Panc1 (cell line): ENCODE measurements at regions not wholly inside any gene's neighbourhood (a gene's known extent, or its start where the extent isn't known, plus 50 kb on each side); places are given as distances from the start of the nearest gene placed in this dataset.

Source experiments
- ATAC-seq: fragments of 200-7000 bp; cut with Tn5 transposase; 2 replicates; pipeline ENCODE4 v1.9.1; 2020; ENCODE audit warnings: mild to moderate bottlenecking, moderate library complexity
- BruUV-seq: library from RNA; stranded (reverse); fragments of 400-500 nt; replicated peaks from 2 replicates; lab custom pipeline; 2021; lab: Mats Ljungman, UMichigan
- CTCF ChIA-PET: fragments of 300-600 bp; sonication (Branson Sonifier 250); formaldehyde crosslinking; loops from one replicate; lab custom pipeline; 2022; ENCODE audit warnings: antibody characterized with exemption; lab: Charles Lee
- POLR2A ChIA-PET: fragments of 300-600 bp; sonication (Branson Sonifier 250); formaldehyde crosslinking; loops from one replicate; lab custom pipeline; 2022; ENCODE audit warnings: antibody characterized with exemption; lab: Charles Lee
- DNase-seq: peaks from one replicate; pipeline ENCODE4 v3.0.0-alpha.2; 2010; ENCODE audit warnings: low read depth, low spot score
- H3K27ac ChIP-seq: 2 replicates; pipeline ENCODE4 v1.5.1; 2011; ENCODE audit warnings: mild to moderate bottlenecking, low read length, inconsistent platforms
- H3K27me3 ChIP-seq: fragments of 200-500 bp; sonication (Bioruptor generic); 2 replicates; pipeline ENCODE4 v1.6.0; 2014; ENCODE audit warnings: low read length, inconsistent platforms; ENCODE audit not compliant: control insufficient read depth, insufficient read depth
- H3K36me3 ChIP-seq: fragments of 200-500 bp; sonication (Bioruptor generic); 2 replicates; pipeline ENCODE4 v1.5.1; 2014; ENCODE audit warnings: inconsistent platforms, mild to moderate bottlenecking, low read length, moderate library complexity; ENCODE audit not compliant: control insufficient read depth, insufficient read depth
- H3K4me1 ChIP-seq: 2 replicates; pipeline ENCODE4 v1.5.1; 2011; ENCODE audit warnings: inconsistent platforms, mild to moderate bottlenecking, low read length, moderate library complexity; ENCODE audit not compliant: control insufficient read depth, insufficient read depth
- H3K4me3 ChIP-seq, 2 experiments: 2 replicates each; pipeline ENCODE4 v1.5.1; 2011 to 2012; ENCODE audit warnings: low read depth in 2 of 2, low read length in 2 of 2, mild to moderate bottlenecking in 2 of 2, inconsistent platforms in 1 of 2, moderate library complexity in 1 of 2
- H3K9me3 ChIP-seq: fragments of 200-500 bp; sonication (Bioruptor generic); 2 replicates; pipeline ENCODE4 v1.5.1; 2014; ENCODE audit warnings: low read depth, mild to moderate bottlenecking, inconsistent platforms, low read length, moderate library complexity; ENCODE audit not compliant: control insufficient read depth, insufficient read depth
- POLR2AphosphoS5 ChIP-seq: IDR thresholded peaks from 2 replicates; pipeline ENCODE4 v1.6.1; 2012; ENCODE audit warnings: mild to moderate bottlenecking, low read depth, low read length, moderate library complexity
- SIN3A ChIP-seq: IDR thresholded peaks from 2 replicates; pipeline ENCODE4 v1.6.1; 2012; ENCODE audit warnings: low read depth, mild to moderate bottlenecking, low read length, moderate library complexity, borderline replicate concordance; ENCODE audit not compliant: insufficient read depth
- TCF7L2 ChIP-seq: IDR thresholded peaks from 2 replicates; pipeline ENCODE4 v1.6.1; 2011; ENCODE audit warnings: mild to moderate bottlenecking, low read depth, low read length, inconsistent platforms
- in situ Hi-C: cut with HindIII; loops from 2 replicates; pipeline ENCODE4 v1.10.0; 2016; ENCODE audit warnings: low sequenced_read_pairs, low pct_unique_long_range_greater_than_20kb
- intact Hi-C: fragments of 100-400 bp; cut with micrococcal nuclease; formaldehyde crosslinking; loops from one replicate; pipeline ENCODE4 v1.10.0; 2022; ENCODE audit not compliant: unreplicated experiment
- TF ChIP-seq, protein P1 (sequence below): fragments of 450-650 bp; IDR thresholded peaks from 2 replicates; pipeline ENCODE4 v1.5.1; 2017; ENCODE audit warnings: mild to moderate bottlenecking
- TF ChIP-seq, protein P2 (sequence below), 2 experiments: IDR thresholded peaks; 2 replicates each; pipeline ENCODE4 v1.6.1; 2011 to 2012; ENCODE audit warnings: low read depth in 2 of 2, control low read depth in 1 of 2, low read length in 1 of 2, mild to moderate bottlenecking in 1 of 2, moderate library complexity in 1 of 2; ENCODE audit not compliant: insufficient read depth in 1 of 2

DNA sequence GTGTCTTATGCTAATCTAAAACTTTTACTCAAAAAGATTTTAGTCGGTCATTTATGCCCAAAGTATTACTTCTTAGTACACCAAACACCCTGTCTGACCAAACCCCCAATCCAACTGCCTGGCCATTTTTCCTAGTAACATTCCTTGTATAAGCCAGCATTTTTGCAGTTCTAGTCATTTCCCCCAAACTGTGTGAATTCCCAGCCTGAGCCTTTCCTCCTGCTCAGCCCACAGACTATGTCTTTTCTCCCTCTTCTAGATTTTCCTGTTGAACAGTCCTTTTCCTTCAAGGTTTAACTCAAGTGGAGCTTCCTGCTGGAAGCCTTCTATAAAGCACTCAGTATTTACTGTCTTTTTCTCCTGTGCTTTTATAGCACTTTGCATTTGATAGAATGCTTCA is 843.8 kb downstream of the USP25 start:
- in situ Hi-C loops, result no loop called here

DNA sequence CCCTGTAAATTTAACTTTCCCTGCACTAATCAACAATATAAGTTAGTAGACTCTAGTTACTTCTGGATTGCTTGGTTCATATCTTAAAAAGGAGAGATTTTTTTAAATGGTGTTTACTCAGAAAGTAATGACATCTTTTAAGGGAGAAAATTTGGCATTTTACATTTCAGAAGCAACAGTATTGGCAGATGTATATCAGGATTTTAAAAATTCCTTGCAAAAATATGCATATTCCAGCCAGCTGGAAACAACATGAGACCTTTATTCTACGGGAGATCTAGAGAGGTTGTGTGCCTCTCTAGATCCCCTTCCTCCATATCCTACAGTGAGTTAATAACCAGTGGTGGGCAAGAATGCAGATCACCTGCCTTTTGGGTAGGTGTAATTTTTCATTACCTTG is 848.2 kb downstream of the USP25 start:
- in situ Hi-C loops, result no loop called here
- intact Hi-C loops, result no loop called here
- ATAC-seq (no peak), DNase-seq (no peak)
- BruUV-seq, result no TSS peak
- Histone ChIP-seq H3K4me3 (no peak overlapping the region), H3K4me1 (no peaks in the 10 kb centered on the region), H3K27ac (no peak overlapping the region), H3K27me3 (no peaks in the 10 kb centered on the region), H3K9me3 (no peaks in the 10 kb centered on the region), H3K36me3 (no peaks in the 10 kb centered on the region)
- CTCF ChIA-PET, result no interaction called here
- POLR2A ChIA-PET, result no interaction called here
- TF ChIP-seq, protein P1, sequence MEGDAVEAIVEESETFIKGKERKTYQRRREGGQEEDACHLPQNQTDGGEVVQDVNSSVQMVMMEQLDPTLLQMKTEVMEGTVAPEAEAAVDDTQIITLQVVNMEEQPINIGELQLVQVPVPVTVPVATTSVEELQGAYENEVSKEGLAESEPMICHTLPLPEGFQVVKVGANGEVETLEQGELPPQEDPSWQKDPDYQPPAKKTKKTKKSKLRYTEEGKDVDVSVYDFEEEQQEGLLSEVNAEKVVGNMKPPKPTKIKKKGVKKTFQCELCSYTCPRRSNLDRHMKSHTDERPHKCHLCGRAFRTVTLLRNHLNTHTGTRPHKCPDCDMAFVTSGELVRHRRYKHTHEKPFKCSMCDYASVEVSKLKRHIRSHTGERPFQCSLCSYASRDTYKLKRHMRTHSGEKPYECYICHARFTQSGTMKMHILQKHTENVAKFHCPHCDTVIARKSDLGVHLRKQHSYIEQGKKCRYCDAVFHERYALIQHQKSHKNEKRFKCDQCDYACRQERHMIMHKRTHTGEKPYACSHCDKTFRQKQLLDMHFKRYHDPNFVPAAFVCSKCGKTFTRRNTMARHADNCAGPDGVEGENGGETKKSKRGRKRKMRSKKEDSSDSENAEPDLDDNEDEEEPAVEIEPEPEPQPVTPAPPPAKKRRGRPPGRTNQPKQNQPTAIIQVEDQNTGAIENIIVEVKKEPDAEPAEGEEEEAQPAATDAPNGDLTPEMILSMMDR, result no peak
- no peak for TF ChIP-seq SIN3A
- TF ChIP-seq TCF7L2, result no peak
- TF ChIP-seq, protein P2, sequence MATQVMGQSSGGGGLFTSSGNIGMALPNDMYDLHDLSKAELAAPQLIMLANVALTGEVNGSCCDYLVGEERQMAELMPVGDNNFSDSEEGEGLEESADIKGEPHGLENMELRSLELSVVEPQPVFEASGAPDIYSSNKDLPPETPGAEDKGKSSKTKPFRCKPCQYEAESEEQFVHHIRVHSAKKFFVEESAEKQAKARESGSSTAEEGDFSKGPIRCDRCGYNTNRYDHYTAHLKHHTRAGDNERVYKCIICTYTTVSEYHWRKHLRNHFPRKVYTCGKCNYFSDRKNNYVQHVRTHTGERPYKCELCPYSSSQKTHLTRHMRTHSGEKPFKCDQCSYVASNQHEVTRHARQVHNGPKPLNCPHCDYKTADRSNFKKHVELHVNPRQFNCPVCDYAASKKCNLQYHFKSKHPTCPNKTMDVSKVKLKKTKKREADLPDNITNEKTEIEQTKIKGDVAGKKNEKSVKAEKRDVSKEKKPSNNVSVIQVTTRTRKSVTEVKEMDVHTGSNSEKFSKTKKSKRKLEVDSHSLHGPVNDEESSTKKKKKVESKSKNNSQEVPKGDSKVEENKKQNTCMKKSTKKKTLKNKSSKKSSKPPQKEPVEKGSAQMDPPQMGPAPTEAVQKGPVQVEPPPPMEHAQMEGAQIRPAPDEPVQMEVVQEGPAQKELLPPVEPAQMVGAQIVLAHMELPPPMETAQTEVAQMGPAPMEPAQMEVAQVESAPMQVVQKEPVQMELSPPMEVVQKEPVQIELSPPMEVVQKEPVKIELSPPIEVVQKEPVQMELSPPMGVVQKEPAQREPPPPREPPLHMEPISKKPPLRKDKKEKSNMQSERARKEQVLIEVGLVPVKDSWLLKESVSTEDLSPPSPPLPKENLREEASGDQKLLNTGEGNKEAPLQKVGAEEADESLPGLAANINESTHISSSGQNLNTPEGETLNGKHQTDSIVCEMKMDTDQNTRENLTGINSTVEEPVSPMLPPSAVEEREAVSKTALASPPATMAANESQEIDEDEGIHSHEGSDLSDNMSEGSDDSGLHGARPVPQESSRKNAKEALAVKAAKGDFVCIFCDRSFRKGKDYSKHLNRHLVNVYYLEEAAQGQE (IDR thresholded peaks at IDR 0.05; ENCODE audit: insufficient read depth in 1 of 2, low read depth in 2 of 2, low read length in 1 of 2), result no peak
- TF ChIP-seq POLR2AphosphoS5, result no peak

More for the DNA sequence above, 843.8 kb downstream of the USP25 start:
- H3K36me3 ChIP-seq, result no peaks in the 10 kb centered on the region
- BruUV-seq, result no TSS peak
- no peak overlapping the region for H3K27ac ChIP-seq
- no peak for TF ChIP-seq TCF7L2
- intact Hi-C loops, result no loop called here
- ChIA-PET CTCF (no interaction called here), POLR2A (no interaction called here)
- DNase-seq, result no peak
- H3K4me1 ChIP-seq, result no peaks in the 10 kb centered on the region
- ATAC-seq, result no peak
- H3K27me3 ChIP-seq, result no peaks in the 10 kb centered on the region
- H3K9me3 ChIP-seq, result no peaks in the 10 kb centered on the region
- no peak overlapping the region for H3K4me3 ChIP-seq

DNA sequence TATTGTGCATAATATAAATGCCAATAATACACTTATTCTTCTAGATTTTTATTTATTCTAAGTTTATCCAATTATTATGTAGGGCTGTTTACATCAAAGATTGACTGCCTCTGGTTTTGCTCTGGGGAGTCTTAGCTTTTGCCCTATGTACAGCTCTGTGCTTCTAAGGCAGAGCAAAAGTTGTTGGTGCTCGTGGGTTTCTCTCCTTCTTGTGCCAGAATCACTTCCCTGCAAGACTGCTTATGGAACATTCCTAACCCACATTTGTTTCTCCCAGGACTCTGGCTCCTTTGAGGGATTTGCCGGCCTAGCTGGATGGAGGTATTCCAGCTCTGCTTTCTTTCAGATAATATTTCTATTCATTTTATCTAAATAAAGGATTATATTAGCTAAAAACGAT is 849.1 kb downstream of the USP25 start:
- ChIA-PET CTCF (no interaction called here), POLR2A (no interaction called here)
- TF ChIP-seq POLR2AphosphoS5 (no peak), SIN3A (no peak), TCF7L2 (no peak)
- TF ChIP-seq, protein P1, result no peak
- TF ChIP-seq, protein P2 (IDR thresholded peaks at IDR 0.05; ENCODE audit: insufficient read depth in 1 of 2, low read depth in 2 of 2, low read length in 1 of 2), result no peak
- Histone ChIP-seq H3K9me3 (no peaks in the 10 kb centered on the region), H3K4me3 (no peak overlapping the region), H3K4me1 (no peaks in the 10 kb centered on the region), H3K36me3 (no peaks in the 10 kb centered on the region), H3K27me3 (no peaks in the 10 kb centered on the region), H3K27ac (no peak overlapping the region)
- no peak for ATAC-seq
- BruUV-seq, result no TSS peak
- in situ Hi-C loops, result no loop called here
- DNase-seq, result no peak
- intact Hi-C loops, result no loop called here
